Loucy (cell line): ENCODE measurements at regions not wholly inside any gene's neighbourhood (a gene's known extent, or its start where the extent isn't known, plus 50 kb on each side); places are given as distances from the start of the nearest gene placed in this dataset.

Source experiments
- CTCF ChIP-seq: fragments of 200-600 bp; sonication (generic); conservative IDR thresholded peaks from 2 replicates; pipeline ENCODE4 v1.5.1; 2014; ENCODE audit warnings: mild to moderate bottlenecking, antibody characterized with exemption, low read length
- EZH2phosphoT487 ChIP-seq: fragments of 200-600 bp; IDR thresholded peaks from 2 replicates; pipeline ENCODE4 v1.6.1; 2018; ENCODE audit warnings: antibody characterized with exemption, mild to moderate bottlenecking, moderate library complexity, borderline replicate concordance

- TF ChIP-seq CTCF (no peak), EZH2phosphoT487 (no peak)
Measured at GRCh38 chr3:103825586-103825985, 1390.8 kb downstream of the ZPLD1 start.
